Activated CD4-positive, alpha-beta T cell treated with anti-CD3 and anti-CD28 coated beads, Interleukin-2, amount 10 ng/mL, durations not matched to agents 7 days and 5 days (primary cell): ENCODE measurements at regions not wholly inside any gene's neighbourhood (a gene's known extent, or its start where the extent isn't known, plus 50 kb on each side); places are given as distances from the start of the nearest gene placed in this dataset.

Experiments used
- CTCF ChIA-PET: fragments of 350-600 bp; sonication (Branson Sonifier 250); formaldehyde crosslinking; loops from one replicate; lab custom pipeline; 2021; ENCODE audit warnings: antibody characterized with exemption; lab: Charles Lee
- POLR2A ChIA-PET: fragments of 350-600 bp; sonication (Branson Sonifier 250); formaldehyde crosslinking; loops from one replicate; lab custom pipeline; 2021; ENCODE audit warnings: antibody characterized with exemption; lab: Charles Lee
- DNase-seq: peaks from one replicate; pipeline ENCODE4 v3.0.0-alpha.2; 2020
- H3K27ac Mint-ChIP-seq: one replicate; pipeline ENCODE4 v1.8.0; 2021; ENCODE audit warnings: mild to moderate bottlenecking, moderate library complexity, mixed read lengths
- H3K27me3 Mint-ChIP-seq: one replicate; pipeline ENCODE4 v1.8.0; 2021; ENCODE audit warnings: mixed read lengths
- H3K36me3 Mint-ChIP-seq: one replicate; pipeline ENCODE4 v1.8.0; 2021; ENCODE audit warnings: low read depth, mixed read lengths
- H3K4me1 Mint-ChIP-seq: one replicate; pipeline ENCODE4 v1.8.0; 2021; ENCODE audit warnings: mixed read lengths
- H3K4me3 Mint-ChIP-seq: one replicate; pipeline ENCODE4 v1.8.0; 2021; ENCODE audit warnings: mild to moderate bottlenecking, moderate library complexity, mixed read lengths
- H3K9me3 Mint-ChIP-seq: one replicate; pipeline ENCODE4 v1.8.0; 2021; ENCODE audit warnings: mixed read lengths

GRCh38 chr16:50419116-50419515 is 50.3 kb upstream of the BRD7 start:
- Mint-ChIP-seq H3K36me3 (peaks cover 5% of the 10 kb centered on the region), H3K27me3 (peaks cover 21% of the 10 kb centered on the region), H3K9me3 (peaks cover 34% of the 10 kb centered on the region), H3K4me1 (no peaks in the 10 kb centered on the region), H3K27ac (no peak overlapping the region), H3K4me3 (no peak overlapping the region)
- POLR2A ChIA-PET: no interaction called here
- DNase-seq: no peak
- CTCF ChIA-PET: interaction anchor here (0.5 kb wide), 1 partner anchor 339 kb away, joined by 3 read pairs; no protein-coding TSS in a partner anchor
